CD4-positive, alpha-beta T cell treated with Interleukin-2 at 100 ng/mL for 4 hours (primary cell): ENCODE measurements at regions not wholly inside any gene's neighbourhood (a gene's known extent, or its start where the extent isn't known, plus 50 kb on each side); places are given as distances from the start of the nearest gene placed in this dataset.
"Not testable (repeated sequence)": the region's sequence is repeated elsewhere in the genome, so short reads cannot be mapped to it uniquely, and the experiment has no call there.

Experiments used
- DNase-seq: peaks from one replicate; pipeline ENCODE4 v3.0.0-alpha.2; 2020; ENCODE audit warnings: low spot score

DNA sequence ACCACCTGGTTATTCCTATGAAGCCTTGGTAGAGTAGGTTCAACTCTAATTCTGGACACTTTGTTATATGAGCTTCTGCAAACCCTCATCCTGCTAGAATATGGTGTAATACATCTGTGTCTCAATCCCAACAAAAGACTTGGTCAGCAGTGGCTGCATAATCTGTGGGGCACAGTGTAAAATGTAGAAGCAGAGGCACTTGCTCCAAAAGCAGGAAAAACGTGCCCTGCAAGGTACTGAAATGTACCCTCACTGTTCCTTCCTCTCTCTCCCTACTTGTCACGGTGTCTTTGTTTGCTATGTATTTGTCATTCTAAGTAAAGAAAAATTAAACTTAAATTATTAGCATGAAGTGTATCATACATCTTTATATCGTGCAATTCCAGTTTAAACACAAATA, 267.9 kb downstream of the BCL11B start:
- DNase-seq, result no peak

- DNase-seq, result no peak
Observed at GRCh38 chr14:99006276-99006675, 265.7 kb downstream of the BCL11B start.

GRCh38 chr14:99007795-99008194, 264.2 kb downstream of the BCL11B start:
- no peak for DNase-seq

DNA sequence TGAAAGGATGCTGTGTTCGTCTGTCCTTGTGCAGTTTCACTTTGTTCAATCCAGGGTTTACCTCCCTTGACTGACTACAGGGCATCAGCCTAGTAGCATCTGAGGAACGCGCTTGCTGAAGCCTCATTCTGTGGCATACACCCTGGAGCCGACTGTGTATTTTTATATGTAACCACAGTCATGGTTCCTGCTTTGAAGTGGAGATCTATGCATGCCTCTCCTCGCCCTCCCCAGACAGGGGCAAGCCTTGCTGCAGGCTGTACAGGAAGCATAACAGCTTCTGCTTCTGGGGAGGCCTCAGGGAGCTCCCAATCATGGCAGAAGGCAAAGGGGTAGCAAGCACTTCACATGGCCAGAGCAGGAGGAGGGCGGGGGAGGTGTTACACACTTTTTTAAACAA, 262.1 kb downstream of the BCL11B start:
- DNase-seq, result no peak

DNA sequence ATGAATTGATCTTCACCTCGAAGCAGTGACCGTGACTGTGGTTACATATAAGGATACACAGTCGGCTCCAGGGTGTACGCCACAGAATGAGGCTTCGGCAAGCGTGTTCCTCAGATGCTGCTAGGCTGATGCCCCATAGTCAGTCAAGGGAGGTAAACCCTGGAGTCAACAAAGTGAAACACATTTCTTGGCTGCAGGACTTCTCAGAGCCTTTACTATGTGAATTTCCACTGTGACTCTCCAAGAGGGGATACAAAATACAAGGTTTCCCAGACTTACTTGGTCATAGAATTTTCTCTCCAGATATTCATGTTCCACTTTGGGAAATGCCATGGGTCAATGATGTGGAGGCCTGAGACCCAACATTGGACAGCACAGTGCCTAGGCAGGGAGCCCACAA, 260.6 kb downstream of the BCL11B start:
- no peak for DNase-seq

DNA sequence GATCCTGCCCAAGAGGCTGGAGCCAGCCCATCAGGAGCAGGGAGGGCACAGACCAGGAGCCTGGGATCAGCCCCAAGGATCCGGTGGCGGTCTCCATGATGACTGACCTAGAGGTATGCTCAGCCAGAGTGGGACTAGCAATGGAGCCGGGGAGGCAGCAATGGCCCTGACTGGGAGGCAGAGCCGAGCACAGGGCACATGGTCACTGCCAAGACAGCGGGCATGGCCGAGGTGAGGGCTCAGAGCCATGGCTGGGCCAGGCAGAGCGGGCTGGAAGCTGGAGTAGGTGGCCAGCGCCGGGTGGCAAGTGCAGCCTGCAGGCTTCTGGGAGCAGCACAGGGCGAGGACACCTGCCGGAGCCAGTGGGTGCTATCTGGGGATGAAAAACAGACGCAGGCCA, 259.3 kb downstream of the BCL11B start:
- no peak for DNase-seq

DNA sequence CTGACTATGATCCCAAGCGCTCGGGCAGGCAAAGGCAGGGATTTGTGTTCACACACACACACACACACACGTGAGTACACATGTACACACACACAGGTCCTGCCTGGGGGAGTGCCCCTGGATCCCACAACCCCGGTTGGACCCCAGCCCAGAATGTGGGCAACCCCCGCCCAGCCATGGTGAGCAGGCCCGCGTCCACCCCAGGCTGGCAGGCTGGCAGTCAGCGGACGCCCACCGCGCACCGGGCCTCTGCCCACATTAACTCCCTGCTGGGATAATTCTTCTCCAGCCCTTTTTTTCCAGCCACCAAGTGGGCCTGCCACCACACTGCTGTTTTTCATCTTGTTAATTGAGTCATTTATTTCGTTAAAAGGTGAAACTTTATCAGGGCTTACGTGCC, 256.2 kb downstream of the BCL11B start:
- DNase-seq, result no peak

- no peak for DNase-seq
Observed at GRCh38 chr14:99023371-99023770, 248.6 kb downstream of the BCL11B start.

GRCh38 chr14:99024926-99025325, 247.1 kb downstream of the BCL11B start:
- no peak for DNase-seq

GRCh38 chr14:99025418-99025817, 246.6 kb downstream of the BCL11B start:
- DNase-seq, result no peak

DNA sequence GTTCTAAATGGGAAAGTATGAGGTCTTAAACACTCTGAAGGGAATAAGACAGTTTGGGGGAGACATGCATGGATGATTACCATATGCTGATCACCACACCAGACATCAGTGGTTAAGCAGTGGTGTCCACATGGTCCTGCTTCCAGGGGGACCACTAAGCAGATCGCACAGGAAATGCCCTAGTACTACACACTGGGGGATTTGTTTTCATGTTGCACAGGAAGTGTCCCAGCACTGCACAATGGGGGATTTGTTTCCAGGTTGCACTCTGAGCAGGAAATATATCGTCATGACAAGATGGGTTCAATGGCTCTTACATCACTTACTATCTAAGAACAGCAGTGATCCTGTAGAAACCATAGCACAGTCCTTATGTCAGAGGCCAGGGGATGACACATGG, 245.5 kb downstream of the BCL11B start:
- DNase-seq, result no peak

GRCh38 chr14:99028041-99028440, 244.0 kb downstream of the BCL11B start:
- DNase-seq, result no peak

- no peak for DNase-seq
Observed at GRCh38 chr14:99028521-99028920, 243.5 kb downstream of the BCL11B start.

DNA sequence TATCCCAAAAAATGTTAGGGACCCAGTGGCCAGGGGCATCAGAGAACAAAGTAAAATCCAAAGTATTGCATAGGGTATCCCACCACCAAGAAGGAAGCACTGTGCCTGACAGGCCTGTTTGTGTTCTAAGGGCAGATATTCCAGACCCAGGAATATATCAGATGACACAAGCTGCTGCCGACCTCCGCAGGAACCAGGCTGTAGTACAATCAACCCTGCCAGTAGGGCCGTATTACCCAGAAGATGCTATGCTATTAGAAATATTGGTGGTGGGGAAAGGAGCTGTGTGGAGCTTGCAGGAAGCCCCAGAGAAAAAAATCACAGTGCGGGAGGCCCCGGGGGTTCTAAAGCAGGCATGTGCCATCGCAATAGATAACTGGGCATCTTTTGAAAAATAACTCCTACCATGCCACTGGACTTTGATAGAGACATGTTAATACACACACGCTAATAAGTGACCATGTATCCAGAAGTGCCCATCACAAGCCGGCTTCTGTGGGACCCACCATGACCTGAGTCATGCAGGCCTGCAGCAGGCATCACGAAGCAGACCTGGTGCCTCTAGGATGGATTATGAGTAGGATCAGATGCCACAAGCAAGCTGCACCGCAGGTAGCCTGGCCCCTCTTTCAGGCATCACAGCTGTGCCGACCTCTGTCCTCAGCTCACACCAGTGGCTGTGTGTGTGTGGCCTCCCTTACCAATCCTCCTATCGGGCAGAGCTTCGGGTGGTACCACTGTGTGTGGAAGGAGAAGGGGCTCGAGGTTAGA, 242.7 kb downstream of the BCL11B start:
- no peak for DNase-seq

DNA sequence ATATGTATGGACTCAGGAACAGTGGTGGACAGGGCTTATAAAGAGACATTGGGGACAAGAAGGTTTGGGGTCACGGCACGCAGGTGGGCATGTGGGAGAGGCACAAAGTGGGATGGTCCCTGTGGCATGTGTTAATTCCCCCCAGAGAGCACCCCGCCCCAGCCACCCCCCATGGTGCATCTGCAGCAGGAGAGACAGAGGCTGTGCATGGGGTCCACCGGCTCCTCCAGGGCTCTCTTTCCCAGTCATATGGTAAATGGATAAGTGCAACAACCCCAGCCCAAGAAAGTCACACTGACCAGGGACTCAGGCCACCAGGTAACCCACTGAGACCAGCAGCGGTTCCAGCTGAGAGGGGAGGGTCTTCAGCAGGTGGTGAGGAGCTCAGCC, 242.1 kb downstream of the BCL11B start:
- no peak for DNase-seq

DNA sequence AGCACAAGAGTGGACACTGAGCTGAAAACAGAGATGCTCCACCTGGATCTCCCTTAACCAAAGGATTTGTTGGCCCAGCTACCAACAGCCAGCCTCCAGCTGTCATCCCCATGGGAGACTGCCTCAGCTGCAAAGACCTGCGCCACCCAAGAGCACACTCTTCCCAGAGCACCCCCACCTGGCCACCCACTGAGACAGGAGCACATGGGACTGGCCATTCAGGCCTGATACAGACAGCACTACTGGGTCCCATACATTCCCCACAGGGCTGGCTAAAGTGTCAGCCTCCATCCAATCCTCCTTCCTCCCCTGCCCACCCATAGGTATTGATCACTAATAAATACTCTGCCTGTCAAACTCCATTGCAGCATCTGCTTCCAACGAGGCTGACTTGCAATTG, 241.5 kb downstream of the BCL11B start:
- DNase-seq, result no peak

GRCh38 chr14:99032759-99033158, 239.2 kb downstream of the BCL11B start:
- DNase-seq, result no peak

DNA sequence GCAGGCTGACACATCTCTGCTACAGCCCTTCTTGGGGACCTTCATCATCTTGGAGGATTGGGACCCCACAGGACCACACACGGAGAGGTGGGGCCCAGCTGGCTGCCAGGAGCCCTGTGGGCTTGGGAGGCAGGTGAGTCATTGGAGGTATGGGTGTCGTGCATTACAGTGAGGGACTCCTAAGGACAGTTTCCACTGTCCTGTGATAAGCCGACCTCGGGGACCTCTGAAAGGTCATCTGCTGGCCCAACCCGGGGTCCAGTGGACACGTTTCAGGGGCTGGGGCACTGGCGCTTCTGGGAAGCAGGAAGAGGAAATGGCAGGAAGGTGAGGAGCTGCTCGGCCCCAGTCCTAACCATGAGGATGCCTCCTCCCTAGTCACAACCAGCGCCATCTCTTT, 238.0 kb downstream of the BCL11B start:
- no peak for DNase-seq

GRCh38 chr14:99034711-99035171, 237.3 kb downstream of the BCL11B start:
- no peak for DNase-seq

DNA sequence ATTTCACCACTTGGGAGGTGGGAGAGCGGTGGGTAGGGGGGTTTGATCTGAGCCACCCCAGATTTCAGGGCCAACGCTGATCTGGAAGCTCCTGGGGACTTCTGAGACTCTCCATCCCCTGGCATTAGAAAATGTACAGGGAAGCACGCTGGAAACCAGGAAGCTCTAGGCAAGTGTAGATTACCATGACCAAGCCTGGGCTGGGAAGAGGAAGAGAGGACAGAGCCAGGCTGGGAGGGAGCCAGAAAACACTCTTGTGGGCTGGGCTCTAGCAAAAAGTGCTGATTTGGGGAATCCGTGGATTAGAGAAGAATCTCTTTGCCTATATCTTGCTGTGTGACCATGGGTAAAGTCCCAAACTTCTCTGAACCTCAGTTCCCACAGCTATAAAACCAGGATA, 236.7 kb downstream of the BCL11B start:
- DNase-seq, result no peak

- no peak for DNase-seq
Observed at GRCh38 chr14:99035712-99036610, 236.0 kb downstream of the BCL11B start.

- no peak for DNase-seq
Observed at GRCh38 chr14:99036611-99037293, 235.2 kb downstream of the BCL11B start.

DNA sequence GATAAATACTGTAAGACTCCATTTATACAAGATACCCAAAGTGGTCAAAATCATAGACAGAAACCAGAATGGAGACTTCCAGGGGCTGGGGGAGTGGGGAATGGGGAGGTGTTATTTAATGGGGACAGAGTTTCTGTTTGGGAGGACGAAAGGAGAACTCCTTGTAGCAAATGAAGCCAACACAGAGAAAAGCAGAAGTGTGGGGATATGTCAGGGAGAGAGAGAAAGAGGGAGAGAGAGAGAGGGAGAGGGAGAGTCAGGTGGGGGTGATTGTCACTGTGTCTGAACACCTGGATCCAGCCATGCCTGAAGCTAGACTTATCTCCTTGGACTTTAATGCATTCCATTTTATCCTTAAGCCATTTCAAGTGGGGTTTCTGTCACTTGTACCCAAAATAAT, 234.7 kb downstream of the BCL11B start:
- not testable (repeated sequence) for DNase-seq
